GM21423 (cell line): ENCODE measurements at regions not wholly inside any gene's neighbourhood (a gene's known extent, or its start where the extent isn't known, plus 50 kb on each side); places are given as distances from the start of the nearest gene placed in this dataset.

Experiments used
- ATAC-seq: cut with Tn5 transposase; IDR thresholded peaks from one replicate; pipeline ENCODE4 v1.9.1; 2021; ENCODE audit warnings: mild to moderate bottlenecking, moderate library complexity; ENCODE audit not compliant: unreplicated experiment

- no peak for ATAC-seq
These were observed 352.2 kb downstream of the FSCB start for GRCh38 chr14:44154874-44155273.

- ATAC-seq: no peak
These were observed 352.6 kb downstream of the FSCB start for GRCh38 chr14:44154446-44154845.

GRCh38 chr14:44151130-44151820 is 355.8 kb downstream of the FSCB start:
- no peak for ATAC-seq

- no peak for ATAC-seq
These were observed 357.5 kb downstream of the FSCB start for GRCh38 chr14:44149597-44149996.

GRCh38 chr14:44142006-44142405 is 365.1 kb downstream of the FSCB start:
- ATAC-seq: no peak

GRCh38 chr14:44135972-44136371 is 371.1 kb downstream of the FSCB start:
- ATAC-seq: no peak

- no peak for ATAC-seq
These were observed 375.2 kb downstream of the FSCB start for GRCh38 chr14:44131861-44132260.

- ATAC-seq: no peak
These were observed 393.0 kb downstream of the FSCB start for GRCh38 chr14:44113769-44114730.

GRCh38 chr14:44112774-44113460 is 394.2 kb downstream of the FSCB start:
- no peak for ATAC-seq

GRCh38 chr14:44109036-44109435 is 398.0 kb downstream of the FSCB start:
- no peak for ATAC-seq

- ATAC-seq: no peak
These were observed 398.5 kb downstream of the FSCB start for GRCh38 chr14:44108601-44109000.

GRCh38 chr14:44107156-44107555 is 399.9 kb downstream of the FSCB start:
- no peak for ATAC-seq

- ATAC-seq: no peak
These were observed 407.2 kb downstream of the FSCB start for GRCh38 chr14:44099743-44100488.

GRCh38 chr14:44081146-44081545 is 425.9 kb downstream of the FSCB start:
- no peak for ATAC-seq

GRCh38 chr14:44070046-44070445 is 437.0 kb downstream of the FSCB start:
- ATAC-seq: no peak

- ATAC-seq: no peak
These were observed 453.7 kb downstream of the FSCB start for GRCh38 chr14:44053422-44053821.

- no peak for ATAC-seq
These were observed 465.4 kb downstream of the FSCB start for GRCh38 chr14:44041700-44042099.

- no peak for ATAC-seq
These were observed 466.5 kb downstream of the FSCB start for GRCh38 chr14:44040561-44040960.

GRCh38 chr14:44036248-44036647 is 470.8 kb downstream of the FSCB start:
- ATAC-seq: no peak

- no peak for ATAC-seq
These were observed 471.4 kb downstream of the FSCB start for GRCh38 chr14:44035707-44036106.
